IMR-90 (cell line): ENCODE measurements at regions not wholly inside any gene's neighbourhood (a gene's known extent, or its start where the extent isn't known, plus 50 kb on each side); places are given as distances from the start of the nearest gene placed in this dataset.

Experiments
- ATAC-seq: fragments of 200-7000 bp; cut with Tn5 transposase; 2 replicates; pipeline ENCODE4 v1.9.1; 2020; ENCODE audit warnings: low read depth, mild to moderate bottlenecking, moderate library complexity
- BruUV-seq: library from RNA; stranded (reverse); fragments of 400-500 nt; replicated peaks from 2 replicates; lab custom pipeline; 2021; lab: Mats Ljungman, UMichigan
- CTCF ChIA-PET: fragments of 300-600 bp; formaldehyde crosslinking; extraction: SDS; loops from one replicate; lab custom pipeline; 2021; ENCODE audit warnings: antibody characterized with exemption; lab: Yijun Ruan, JAX
- POLR2A ChIA-PET: fragments of 300-600 bp; sonication (Branson Sonifier 250); formaldehyde crosslinking; loops from one replicate; lab custom pipeline; 2022; ENCODE audit warnings: antibody characterized with exemption; ENCODE audit not compliant: unreplicated experiment; lab: Charles Lee
- DNase-seq: peaks from one replicate; pipeline ENCODE4 v3.0.0; 2013
- H2AFZ ChIP-seq: replicated peaks from 2 replicates; pipeline ENCODE3; 2013; ENCODE audit warnings: low read length, mild to moderate bottlenecking; ENCODE audit not compliant: poor library complexity
- H2AK5ac ChIP-seq: 2 replicates; pipeline ENCODE4 v1.6.1; 2013; ENCODE audit warnings: low read depth, low read length, inconsistent platforms
- H2AK9ac ChIP-seq: replicated peaks from 2 replicates; pipeline ENCODE3; 2013; ENCODE audit warnings: mild to moderate bottlenecking, low read depth, low read length, moderate library complexity; ENCODE audit not compliant: poor library complexity
- H2BK120ac ChIP-seq: 2 replicates; pipeline ENCODE4 v1.6.1; 2013; ENCODE audit warnings: low read depth, low read length, inconsistent platforms
- H2BK15ac ChIP-seq: 3 replicates; pipeline ENCODE4 v1.6.1; 2013; ENCODE audit warnings: low read depth, low read length, inconsistent platforms
- H2BK20ac ChIP-seq: 2 replicates; pipeline ENCODE4 v1.6.1; 2013; ENCODE audit warnings: low read depth, mild to moderate bottlenecking, inconsistent platforms, low read length, moderate library complexity
- H2BK5ac ChIP-seq: 2 replicates; pipeline ENCODE4 v1.6.1; 2013; ENCODE audit warnings: mild to moderate bottlenecking, low read depth, low read length, inconsistent platforms; ENCODE audit not compliant: poor library complexity, severe bottlenecking
- H3K14ac ChIP-seq: replicated peaks from 2 replicates; pipeline ENCODE4 v1.6.1; 2013; ENCODE audit warnings: low read depth, low read length, inconsistent platforms
- H3K18ac ChIP-seq: 2 replicates; pipeline ENCODE4 v1.6.1; 2013; ENCODE audit warnings: low read depth, low read length, control low read depth
- H3K23ac ChIP-seq: 2 replicates; pipeline ENCODE4 v1.6.1; 2013; ENCODE audit warnings: low read depth, low read length, inconsistent platforms
- H3K27ac ChIP-seq: 2 replicates; pipeline ENCODE4 v1.5.1; 2013; ENCODE audit warnings: mild to moderate bottlenecking, control low read depth, low read length; ENCODE audit not compliant: insufficient read depth
- H3K27me3 ChIP-seq: 2 replicates; pipeline ENCODE4 v1.6.1; 2013; ENCODE audit warnings: low read length; ENCODE audit not compliant: control insufficient read depth, insufficient read depth
- H3K36me3 ChIP-seq: 2 replicates; pipeline ENCODE4 v1.6.1; 2013; ENCODE audit warnings: low read length, mixed read lengths; ENCODE audit not compliant: control insufficient read depth, insufficient read depth
- H3K4ac ChIP-seq: 2 replicates; pipeline ENCODE4 v1.6.1; 2013; ENCODE audit warnings: low read depth, low read length, inconsistent platforms
- H3K4me1 ChIP-seq: 2 replicates; pipeline ENCODE4 v1.6.1; 2013; ENCODE audit warnings: low read length, mixed read lengths; ENCODE audit not compliant: control insufficient read depth, insufficient read depth
- H3K4me2 ChIP-seq: 2 replicates; pipeline ENCODE4 v1.6.1; 2013; ENCODE audit warnings: low read depth, mild to moderate bottlenecking, control low read depth, low read length, moderate library complexity
- H3K4me3 ChIP-seq: 2 replicates; pipeline ENCODE4 v1.5.1; 2013; ENCODE audit warnings: low read depth, mild to moderate bottlenecking, control low read depth, low read length, moderate library complexity; ENCODE audit not compliant: insufficient read depth
- H3K56ac ChIP-seq: 2 replicates; pipeline ENCODE4 v1.6.1; 2013; ENCODE audit warnings: low read length, inconsistent platforms; ENCODE audit not compliant: insufficient read depth; ENCODE audit errors: extremely low read depth
- H3K79me1 ChIP-seq, 2 experiments: 2 replicates each; pipeline ENCODE4 v1.6.1; 2013; ENCODE audit warnings: low read length in 2 of 2, inconsistent platforms in 1 of 2, low read depth in 1 of 2
- H3K9ac ChIP-seq: 2 replicates; pipeline ENCODE4 v1.6.1; 2013; ENCODE audit warnings: low read depth, low read length, control low read depth
- H3K9me1 ChIP-seq: 2 replicates; pipeline ENCODE4 v1.6.1; 2013; ENCODE audit warnings: low read length, inconsistent platforms; ENCODE audit not compliant: insufficient read depth
- H3K9me3 ChIP-seq: 2 replicates; pipeline ENCODE4 v1.6.1; 2013; ENCODE audit warnings: low read length; ENCODE audit not compliant: control insufficient read depth, insufficient read depth
- H4K20me1 ChIP-seq: 2 replicates; pipeline ENCODE4 v1.6.1; 2013; ENCODE audit warnings: low read length, inconsistent platforms; ENCODE audit not compliant: insufficient read depth
- H4K5ac ChIP-seq: 2 replicates; pipeline ENCODE4 v1.6.1; 2013; ENCODE audit warnings: mild to moderate bottlenecking, low read depth, low read length, control low read depth
- H4K8ac ChIP-seq, 2 experiments: 2 replicates each; pipeline ENCODE4 v1.6.1; 2013; ENCODE audit warnings: low read depth in 2 of 2, low read length in 2 of 2, control low read depth in 1 of 2, inconsistent platforms in 1 of 2
- H4K91ac ChIP-seq: 2 replicates; pipeline ENCODE4 v1.6.1; 2013; ENCODE audit warnings: low read depth, low read length, inconsistent platforms; ENCODE audit not compliant: insufficient read depth
- BHLHE40 ChIP-seq: fragments of 150-350 bp; IDR thresholded peaks from 2 replicates; pipeline ENCODE4 v1.6.1; 2016; ENCODE audit warnings: mild to moderate bottlenecking, low read depth, low read length
- CEBPB ChIP-seq: IDR thresholded peaks from 2 replicates; pipeline ENCODE4 v1.6.1; 2012; ENCODE audit warnings: low read depth, low read length, improper control_type of control experiment
- CHD1 ChIP-seq: IDR thresholded peaks from 2 replicates; pipeline ENCODE4 v1.6.1; 2012; ENCODE audit warnings: low read depth, low read length, improper control_type of control experiment
- FOS ChIP-seq: fragments of 150-350 bp; IDR thresholded peaks from 2 replicates; pipeline ENCODE4 v1.6.1; 2016; ENCODE audit warnings: low read depth, low read length
- MAFK ChIP-seq: IDR thresholded peaks from 2 replicates; pipeline ENCODE4 v1.6.1; 2012; ENCODE audit warnings: low read depth, low read length, improper control_type of control experiment
- MAZ ChIP-seq: IDR thresholded peaks from 2 replicates; pipeline ENCODE4 v1.6.1; 2012; ENCODE audit warnings: low read depth, mild to moderate bottlenecking, low read length, improper control_type of control experiment, moderate library complexity, borderline replicate concordance
- MXI1 ChIP-seq: IDR thresholded peaks from 2 replicates; pipeline ENCODE4 v1.6.1; 2012; ENCODE audit warnings: low read depth, mild to moderate bottlenecking, low read length, moderate library complexity, borderline replicate concordance
- NFE2L2 ChIP-seq: fragments of 150-350 bp; IDR thresholded peaks from 2 replicates; pipeline ENCODE4 v1.6.1; 2016; ENCODE audit warnings: low read depth, mild to moderate bottlenecking, low read length
- POLR2A ChIP-seq: IDR thresholded peaks from 2 replicates; pipeline ENCODE4 v1.6.1; 2012; ENCODE audit warnings: mild to moderate bottlenecking, low read depth, low read length
- RAD21 ChIP-seq: IDR thresholded peaks from 2 replicates; pipeline ENCODE4 v1.6.1; 2012; ENCODE audit warnings: low read length, improper control_type of control experiment
- RCOR1 ChIP-seq: IDR thresholded peaks from 2 replicates; pipeline ENCODE4 v1.6.1; 2012; ENCODE audit warnings: mild to moderate bottlenecking, low read length, improper control_type of control experiment; ENCODE audit not compliant: insufficient replicate concordance
- RFX5 ChIP-seq: IDR thresholded peaks from 2 replicates; pipeline ENCODE4 v1.8.0; 2012; ENCODE audit warnings: low read depth, mild to moderate bottlenecking, low read length, moderate library complexity
- SMC3 ChIP-seq: fragments of 150-350 bp; IDR thresholded peaks from 2 replicates; pipeline ENCODE4 v1.6.1; 2016; ENCODE audit warnings: low read depth, mild to moderate bottlenecking, antibody characterized with exemption, low read length, moderate library complexity
- WGBS, 2 experiments: methylation state at CpG; one replicate each; pipeline versions ENCODE4 v1.1.5 to v1.1.7; 2013; ENCODE audit warnings: missing lambda C conversion rate in 2 of 2; ENCODE audit not compliant: insufficient read length in 1 of 2; ENCODE audit errors: extremely low coverage in 2 of 2; 5-methylcytosine and 5-hydroxymethylcytosine counted together
- dilution Hi-C: fragments of 300-500 bp; cut with HindIII; formaldehyde crosslinking; loops from one replicate; pipeline ENCODE4 v1.14.3; 2018; ENCODE audit warnings: low sequenced_read_pairs; ENCODE audit not compliant: unreplicated experiment
- in situ Hi-C: fragments of 300-500 bp; cut with MboI; formaldehyde crosslinking; loops from 3 replicates; pipeline ENCODE4 v1.14.3; 2019; ENCODE audit warnings: low sequenced_read_pairs, inconsistent platforms, mixed read lengths
- intact Hi-C: fragments of 100-400 bp; cut with micrococcal nuclease; formaldehyde crosslinking; loops from 2 replicates; pipeline ENCODE4 v1.10.0; 2022
- TF ChIP-seq, protein P1 (sequence below): conservative IDR thresholded peaks from 2 replicates; pipeline ENCODE4 v1.5.1; 2012; ENCODE audit warnings: mild to moderate bottlenecking, low read depth, low read length, improper control_type of control experiment
- TF ChIP-seq, protein P2 (sequence below): fragments of 150-350 bp; IDR thresholded peaks from 2 replicates; pipeline ENCODE4 v1.6.1; 2017; ENCODE audit warnings: mild to moderate bottlenecking, antibody characterized with exemption, low read length, low read depth
- TF ChIP-seq, protein P3 (sequence below): fragments of 150-350 bp; IDR thresholded peaks from 2 replicates; pipeline ENCODE4 v1.6.1; 2016; ENCODE audit warnings: low read depth, mild to moderate bottlenecking, low read length, moderate library complexity, borderline replicate concordance

DNA sequence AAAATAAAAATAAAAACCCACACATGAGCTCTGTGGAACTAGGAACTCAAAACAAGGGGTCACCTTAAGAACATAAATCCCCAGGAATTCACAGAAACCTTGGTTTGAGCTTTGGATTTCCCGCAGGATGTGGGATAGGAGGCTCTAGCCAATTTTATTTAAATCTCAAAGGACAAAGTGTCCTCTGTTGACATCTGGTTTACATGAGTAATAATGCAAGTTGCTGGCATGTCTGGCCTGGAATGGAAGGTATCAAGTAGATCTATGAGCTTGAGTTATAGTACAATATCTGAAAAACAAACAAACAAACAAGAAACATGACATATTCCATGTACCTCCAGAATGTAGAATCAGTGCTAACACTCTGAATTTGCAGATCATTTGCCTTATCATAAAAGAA, 94.2 kb upstream of the SLIT3 start:
- in situ Hi-C loops (no loop called here), dilution Hi-C loops (no loop called here), intact Hi-C loops (no loop called here)
- DNase-seq (no peak), ATAC-seq (no peak)
- Histone ChIP-seq H3K18ac (no peak overlapping the region), H3K4me1 (no peaks in the 10 kb centered on the region), H3K9ac (no peak overlapping the region), H3K4me2 (no peak overlapping the region), H2BK120ac (no peak overlapping the region), H2BK20ac (no peak overlapping the region), H3K4me3 (no peak overlapping the region), H2AK9ac (no peak overlapping the region), H3K4ac (no peak overlapping the region), H3K27me3 (no peaks in the 10 kb centered on the region), H4K5ac (no peak overlapping the region), H3K9me3 (no peaks in the 10 kb centered on the region), H3K36me3 (no peaks in the 10 kb centered on the region), H3K79me1 (no peaks in the 10 kb centered on the region), H2BK5ac (no peak overlapping the region), H2BK15ac (no peak overlapping the region), H4K8ac (no peak overlapping the region), H4K91ac (no peak overlapping the region), H4K20me1 (no peaks in the 10 kb centered on the region), H3K56ac (no peak overlapping the region), H3K9me1 (no peaks in the 10 kb centered on the region), H3K14ac (no peak overlapping the region), H2AK5ac (no peak overlapping the region), H2AFZ (no peak overlapping the region), H3K23ac (no peak overlapping the region), H3K27ac (no peak overlapping the region)
- BruUV-seq = no TSS peak
- WGBS, 2 experiments = no CpG with 5 or more reads among the region's 1 CpG
- TF ChIP-seq FOS (no peak), NFE2L2 (no peak), SMC3 (no peak), RFX5 (no peak), RAD21 (no peak), MXI1 (no peak), MAZ (no peak), CHD1 (no peak), POLR2A (no peak), BHLHE40 (no peak), MAFK (no peak), CEBPB (no peak), RCOR1 (no peak)
- TF ChIP-seq, protein P1, sequence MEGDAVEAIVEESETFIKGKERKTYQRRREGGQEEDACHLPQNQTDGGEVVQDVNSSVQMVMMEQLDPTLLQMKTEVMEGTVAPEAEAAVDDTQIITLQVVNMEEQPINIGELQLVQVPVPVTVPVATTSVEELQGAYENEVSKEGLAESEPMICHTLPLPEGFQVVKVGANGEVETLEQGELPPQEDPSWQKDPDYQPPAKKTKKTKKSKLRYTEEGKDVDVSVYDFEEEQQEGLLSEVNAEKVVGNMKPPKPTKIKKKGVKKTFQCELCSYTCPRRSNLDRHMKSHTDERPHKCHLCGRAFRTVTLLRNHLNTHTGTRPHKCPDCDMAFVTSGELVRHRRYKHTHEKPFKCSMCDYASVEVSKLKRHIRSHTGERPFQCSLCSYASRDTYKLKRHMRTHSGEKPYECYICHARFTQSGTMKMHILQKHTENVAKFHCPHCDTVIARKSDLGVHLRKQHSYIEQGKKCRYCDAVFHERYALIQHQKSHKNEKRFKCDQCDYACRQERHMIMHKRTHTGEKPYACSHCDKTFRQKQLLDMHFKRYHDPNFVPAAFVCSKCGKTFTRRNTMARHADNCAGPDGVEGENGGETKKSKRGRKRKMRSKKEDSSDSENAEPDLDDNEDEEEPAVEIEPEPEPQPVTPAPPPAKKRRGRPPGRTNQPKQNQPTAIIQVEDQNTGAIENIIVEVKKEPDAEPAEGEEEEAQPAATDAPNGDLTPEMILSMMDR = no peak
- TF ChIP-seq, protein P2, sequence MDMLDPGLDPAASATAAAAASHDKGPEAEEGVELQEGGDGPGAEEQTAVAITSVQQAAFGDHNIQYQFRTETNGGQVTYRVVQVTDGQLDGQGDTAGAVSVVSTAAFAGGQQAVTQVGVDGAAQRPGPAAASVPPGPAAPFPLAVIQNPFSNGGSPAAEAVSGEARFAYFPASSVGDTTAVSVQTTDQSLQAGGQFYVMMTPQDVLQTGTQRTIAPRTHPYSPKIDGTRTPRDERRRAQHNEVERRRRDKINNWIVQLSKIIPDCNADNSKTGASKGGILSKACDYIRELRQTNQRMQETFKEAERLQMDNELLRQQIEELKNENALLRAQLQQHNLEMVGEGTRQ = no peak
- TF ChIP-seq, protein P3, sequence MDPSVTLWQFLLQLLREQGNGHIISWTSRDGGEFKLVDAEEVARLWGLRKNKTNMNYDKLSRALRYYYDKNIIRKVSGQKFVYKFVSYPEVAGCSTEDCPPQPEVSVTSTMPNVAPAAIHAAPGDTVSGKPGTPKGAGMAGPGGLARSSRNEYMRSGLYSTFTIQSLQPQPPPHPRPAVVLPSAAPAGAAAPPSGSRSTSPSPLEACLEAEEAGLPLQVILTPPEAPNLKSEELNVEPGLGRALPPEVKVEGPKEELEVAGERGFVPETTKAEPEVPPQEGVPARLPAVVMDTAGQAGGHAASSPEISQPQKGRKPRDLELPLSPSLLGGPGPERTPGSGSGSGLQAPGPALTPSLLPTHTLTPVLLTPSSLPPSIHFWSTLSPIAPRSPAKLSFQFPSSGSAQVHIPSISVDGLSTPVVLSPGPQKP = no peak
- ChIA-PET POLR2A (no interaction called here), CTCF (no interaction called here)
